Inflammatory macrophage treated with lipopolysaccharide for 1 hour (primary cell): ENCODE measurements at regions not wholly inside any gene's neighbourhood (a gene's known extent, or its start where the extent isn't known, plus 50 kb on each side); places are given as distances from the start of the nearest gene placed in this dataset.

Experiments
- DNase-seq, 2 donors: peaks; one replicate each; pipeline ENCODE4 v3.0.0-alpha.2; 2020 to 2022

DNA sequence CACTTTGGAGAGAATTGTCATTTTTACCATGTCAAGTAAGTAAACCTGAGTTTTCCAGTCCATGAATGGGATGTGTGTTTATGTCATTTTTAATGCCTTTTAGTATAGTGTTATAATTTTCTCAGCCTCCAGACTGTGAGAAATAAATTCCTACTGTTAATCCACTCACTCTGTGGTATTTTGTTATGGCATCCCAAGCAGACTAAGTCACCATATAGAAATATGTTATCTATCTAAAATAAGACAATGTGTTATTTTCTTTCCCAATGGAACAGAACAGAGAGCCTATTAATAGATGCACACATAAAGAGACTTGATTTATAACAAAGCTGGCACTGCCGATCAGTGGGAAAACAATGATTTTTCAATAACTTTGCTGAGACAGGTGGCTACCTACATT lies 70.2 kb upstream of the SLC4A11 start:
- no peak for DNase-seq

- DNase-seq, result peak; percentile 10 to 61
These were observed 68.7 kb upstream of the SLC4A11 start for GRCh38 chr20:3307725-3308124.

DNA sequence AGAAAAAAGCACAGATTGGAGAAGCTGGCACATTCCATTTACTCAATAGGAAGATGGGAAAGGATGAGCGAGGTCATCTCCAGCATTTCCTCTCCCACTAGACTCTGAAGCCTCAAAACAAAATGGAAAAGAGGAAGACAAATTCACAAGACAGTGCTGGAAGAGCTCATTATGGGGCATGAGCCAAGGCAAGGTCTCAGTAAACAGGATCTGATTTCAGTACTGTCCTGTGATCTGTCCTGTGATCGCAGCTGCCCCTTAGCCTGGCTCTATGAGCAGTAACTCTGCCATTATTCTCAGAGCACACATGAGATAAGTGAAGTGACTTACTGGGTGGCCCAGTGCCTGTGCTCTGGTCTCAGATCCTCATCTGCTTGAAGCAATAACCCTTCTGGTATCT lies 68.1 kb upstream of the SLC4A11 start:
- DNase-seq, result peak; percentile 45 to 88

DNA sequence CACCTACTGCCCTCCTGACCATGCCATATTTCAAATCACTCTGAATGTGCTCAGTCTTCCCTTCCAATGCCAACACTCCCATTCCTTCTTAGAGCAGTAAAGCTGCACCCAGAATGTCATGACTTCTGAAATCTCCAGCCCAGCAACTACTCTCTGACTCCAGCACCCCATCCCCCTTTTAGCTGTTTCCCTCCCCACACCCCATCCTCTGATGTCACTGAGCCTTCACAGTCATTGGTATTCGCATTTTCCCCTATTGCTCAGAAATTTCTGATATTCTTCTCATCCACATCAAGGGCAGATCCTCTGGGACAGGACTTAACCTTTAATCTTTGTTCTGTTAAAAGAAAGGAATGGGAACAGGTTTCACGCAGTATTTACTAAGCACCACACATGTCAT lies 67.1 kb upstream of the SLC4A11 start:
- DNase-seq, result peak in 1 of 2 donors; percentile 9

- no peak for DNase-seq
These were observed 65.5 kb upstream of the SLC4A11 start for GRCh38 chr20:3304456-3304855.

DNA sequence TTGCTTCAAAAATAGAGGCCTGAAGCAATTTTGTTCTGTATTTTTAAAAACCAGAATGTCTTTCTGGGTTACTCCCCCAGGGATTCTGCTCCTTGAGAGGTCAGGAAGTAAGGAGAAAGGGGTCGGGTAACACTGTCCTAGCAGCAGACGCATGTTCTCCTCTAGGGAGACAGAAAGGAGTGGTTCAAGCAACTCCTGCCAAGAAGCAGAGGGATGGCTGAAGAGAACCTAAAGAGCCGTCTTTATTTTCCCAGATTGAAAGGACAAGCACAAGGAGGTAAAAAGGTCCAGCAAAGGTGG lies 58.0 kb upstream of the SLC4A11 start:
- no peak for DNase-seq

GRCh38 chr20:3296261-3297078 lies 57.5 kb upstream of the SLC4A11 start:
- DNase-seq, result no peak
